ENCODE measurements at regions not wholly inside any gene's neighbourhood (a gene's known extent, or its start where the extent isn't known, plus 50 kb on each side); places are given as distances from the start of the nearest gene placed in this dataset.

DNA sequence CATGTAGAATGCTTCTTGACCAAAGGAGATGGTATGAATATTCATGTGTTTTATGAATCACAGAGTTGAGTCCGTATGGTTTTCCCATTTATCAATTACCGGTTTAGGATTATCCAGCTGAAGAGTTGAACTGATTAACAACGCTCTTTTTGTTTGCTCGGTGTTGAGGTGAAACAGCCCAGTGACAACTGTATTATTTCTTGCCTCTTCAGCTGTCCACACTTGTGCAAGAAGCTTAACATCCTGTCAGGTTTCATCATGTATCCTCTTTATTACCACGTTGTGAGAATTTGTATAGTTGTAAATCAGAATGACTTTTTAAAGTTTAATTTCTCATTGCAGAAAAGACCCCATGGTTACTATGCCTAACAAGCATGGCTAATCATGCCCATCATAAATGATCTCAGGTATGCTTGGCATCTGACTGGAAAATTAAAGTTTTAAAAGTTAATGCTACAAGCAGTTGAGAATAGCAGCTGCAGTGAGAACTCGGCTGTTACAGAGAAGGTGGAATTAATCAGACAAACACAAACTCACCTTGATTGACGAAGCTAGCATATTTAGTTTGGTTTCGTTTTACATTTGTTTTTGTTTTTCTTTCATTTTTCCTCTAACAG, 563.2 kb upstream of the ADGRL2 start:
- TF ChIP-seq, protein P1, sequence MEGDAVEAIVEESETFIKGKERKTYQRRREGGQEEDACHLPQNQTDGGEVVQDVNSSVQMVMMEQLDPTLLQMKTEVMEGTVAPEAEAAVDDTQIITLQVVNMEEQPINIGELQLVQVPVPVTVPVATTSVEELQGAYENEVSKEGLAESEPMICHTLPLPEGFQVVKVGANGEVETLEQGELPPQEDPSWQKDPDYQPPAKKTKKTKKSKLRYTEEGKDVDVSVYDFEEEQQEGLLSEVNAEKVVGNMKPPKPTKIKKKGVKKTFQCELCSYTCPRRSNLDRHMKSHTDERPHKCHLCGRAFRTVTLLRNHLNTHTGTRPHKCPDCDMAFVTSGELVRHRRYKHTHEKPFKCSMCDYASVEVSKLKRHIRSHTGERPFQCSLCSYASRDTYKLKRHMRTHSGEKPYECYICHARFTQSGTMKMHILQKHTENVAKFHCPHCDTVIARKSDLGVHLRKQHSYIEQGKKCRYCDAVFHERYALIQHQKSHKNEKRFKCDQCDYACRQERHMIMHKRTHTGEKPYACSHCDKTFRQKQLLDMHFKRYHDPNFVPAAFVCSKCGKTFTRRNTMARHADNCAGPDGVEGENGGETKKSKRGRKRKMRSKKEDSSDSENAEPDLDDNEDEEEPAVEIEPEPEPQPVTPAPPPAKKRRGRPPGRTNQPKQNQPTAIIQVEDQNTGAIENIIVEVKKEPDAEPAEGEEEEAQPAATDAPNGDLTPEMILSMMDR (conservative IDR thresholded peaks at IDR 0.05; ENCODE audit: low read length): no peak
- no peak for TF ChIP-seq EZH2phosphoT487 (IDR thresholded peaks at IDR 0.05; ENCODE audit: borderline replicate concordance, low read depth, low read length)
